ENCODE measurements at regions not wholly inside any gene's neighbourhood (a gene's known extent, or its start where the extent isn't known, plus 50 kb on each side); places are given as distances from the start of the nearest gene placed in this dataset.

GRCh38 chr20:55783381-55783780, 221.9 kb downstream of the CBLN4 start:
- TF ChIP-seq POLR2A (IDR thresholded peaks at IDR 0.05) (no peak), CTCF (IDR thresholded peaks at IDR 0.05) (no peak)
